HG03135 (cell line): ENCODE measurements at regions not wholly inside any gene's neighbourhood (a gene's known extent, or its start where the extent isn't known, plus 50 kb on each side); places are given as distances from the start of the nearest gene placed in this dataset.

Source experiments
- ATAC-seq: cut with Tn5 transposase; IDR thresholded peaks from one replicate; pipeline ENCODE4 v1.9.1; 2021; ENCODE audit warnings: mild to moderate bottlenecking, moderate library complexity; ENCODE audit not compliant: unreplicated experiment

DNA sequence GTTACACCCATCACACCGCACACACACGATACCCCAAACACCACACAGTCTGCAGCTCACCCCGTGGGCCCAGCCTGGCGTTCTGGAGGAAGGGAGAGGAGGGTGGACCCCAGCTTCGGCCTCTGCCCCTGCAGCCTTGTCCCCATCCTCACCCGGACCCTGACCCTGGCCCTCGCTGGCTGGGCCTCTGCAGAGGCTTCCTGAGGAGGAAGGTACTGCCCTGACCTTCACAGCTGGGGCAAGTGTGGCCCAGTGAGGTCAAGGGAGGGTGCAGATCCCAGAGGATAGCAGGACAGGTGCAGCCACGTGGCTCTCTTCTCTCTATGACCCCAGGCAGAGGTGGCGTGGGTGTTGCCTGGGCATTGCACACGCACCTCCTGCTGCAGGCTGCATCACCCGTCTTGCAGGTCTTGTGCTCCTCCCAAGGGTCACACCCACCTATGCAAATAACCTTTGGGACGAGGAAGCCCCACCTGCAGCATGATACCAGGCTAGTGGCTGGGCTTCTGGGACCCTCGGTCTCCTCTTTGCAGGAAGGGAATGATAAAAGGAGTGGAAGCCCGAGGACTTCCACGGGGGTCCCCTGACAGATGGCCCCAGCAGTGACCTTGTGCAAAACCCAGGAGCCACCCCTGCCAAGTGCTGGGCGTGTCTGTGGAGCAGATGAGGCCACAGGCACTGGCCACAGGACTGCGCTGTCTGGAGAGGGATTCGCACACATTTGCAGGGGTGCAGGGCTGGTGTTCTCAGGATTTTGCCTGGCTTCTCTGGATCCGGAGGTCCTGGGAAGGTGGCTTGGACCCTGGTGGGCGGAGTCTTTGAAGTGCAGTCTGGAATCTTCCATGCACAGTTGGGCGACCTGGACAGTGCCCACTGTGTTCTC, 1241.5 kb downstream of the BRD1 start:
- no peak for ATAC-seq

DNA sequence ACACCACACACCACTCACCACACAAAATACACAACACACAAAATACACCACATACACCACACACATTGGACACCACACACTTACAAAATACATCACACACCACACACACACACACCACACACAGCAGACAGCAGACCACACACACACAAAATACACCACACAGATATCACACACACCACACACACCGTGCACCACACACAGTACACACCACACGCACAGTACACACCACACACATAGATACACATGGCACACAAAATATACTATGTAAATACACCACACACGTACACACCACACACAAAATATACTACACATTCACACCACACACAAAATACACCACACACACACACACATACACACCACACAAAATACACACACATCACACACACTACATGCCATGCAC, 1243.5 kb downstream of the BRD1 start:
- no peak for ATAC-seq

DNA sequence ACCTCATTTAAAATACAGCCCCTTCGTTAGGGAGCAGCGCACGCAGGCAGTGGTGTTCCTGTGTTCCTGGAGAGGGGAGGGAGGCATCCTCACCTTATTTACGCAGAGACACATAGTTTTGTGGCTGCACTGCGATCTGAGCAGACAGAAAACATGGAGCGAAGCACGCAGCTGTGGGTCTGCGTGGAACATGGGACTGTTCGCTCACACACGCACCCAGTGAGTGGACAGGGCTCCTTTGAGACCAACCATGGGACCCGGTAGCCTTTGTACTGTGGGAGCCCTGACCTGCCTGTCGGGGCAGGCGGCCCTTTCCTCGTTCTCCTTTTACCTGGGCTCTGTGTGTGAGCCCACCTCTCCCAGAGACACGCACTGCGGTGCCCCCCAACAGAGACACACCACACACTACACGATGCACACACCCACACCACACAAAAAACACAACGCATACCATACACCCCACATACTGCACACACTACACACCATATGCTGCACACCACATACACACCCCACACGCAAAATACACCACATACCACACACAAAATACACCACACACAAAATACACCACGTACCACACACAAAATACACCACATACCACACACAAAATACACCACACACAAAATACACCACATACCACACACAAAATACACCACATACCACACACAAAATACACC, 1245.7 kb downstream of the BRD1 start:
- no peak for ATAC-seq

DNA sequence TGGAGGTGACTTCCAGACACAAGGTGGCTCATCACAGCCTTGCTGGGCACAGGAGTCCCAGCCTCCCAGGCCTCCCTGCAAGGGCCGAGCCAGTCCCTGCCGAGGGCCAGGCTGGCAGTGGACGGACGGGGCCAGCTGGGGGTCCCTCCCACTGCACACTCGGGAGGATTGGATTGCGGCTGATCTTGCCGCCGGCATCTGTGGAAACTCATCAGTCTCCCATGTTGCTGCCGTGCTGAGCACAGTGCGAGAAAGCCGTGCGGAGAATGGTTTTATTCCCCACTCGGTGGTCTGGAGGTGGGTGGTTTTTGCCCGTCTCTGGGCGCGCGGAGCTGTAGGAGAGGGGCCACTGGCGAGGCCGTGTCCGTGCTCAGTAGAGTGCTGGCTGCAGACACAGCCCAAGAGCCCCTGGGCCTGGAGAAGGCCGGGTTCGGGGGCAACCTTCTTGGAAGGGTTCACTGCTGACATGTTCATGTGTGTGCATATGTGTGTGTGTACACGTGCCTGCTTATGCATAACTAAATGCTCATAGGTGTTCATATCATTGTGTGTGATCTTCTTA, 1246.4 kb downstream of the BRD1 start:
- ATAC-seq, result no peak

DNA sequence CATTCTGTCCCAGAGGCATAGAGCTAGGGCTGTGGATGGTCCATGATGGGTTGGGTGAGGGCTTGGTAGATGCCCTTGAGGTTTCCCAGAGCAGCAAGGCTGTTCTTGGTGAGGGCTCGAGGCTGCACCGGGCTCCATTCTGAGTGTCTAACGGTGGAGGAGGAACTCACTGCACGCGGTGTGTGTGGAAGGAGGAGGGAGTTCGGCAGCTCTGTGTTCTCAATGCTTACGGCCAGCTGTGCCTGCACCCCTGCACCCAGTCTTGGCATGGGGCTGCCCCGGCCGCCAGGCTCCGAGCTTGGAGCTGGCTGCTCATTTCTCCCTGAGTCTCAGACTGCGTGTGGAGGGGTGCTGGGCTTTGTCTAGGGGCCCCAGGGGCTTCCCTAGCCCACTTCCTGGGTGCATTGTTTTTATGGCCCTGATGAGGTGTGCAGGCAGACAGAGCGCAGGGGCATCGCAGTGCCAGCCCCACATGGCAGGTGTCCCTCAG, 1247.1 kb downstream of the BRD1 start:
- ATAC-seq, result no peak

DNA sequence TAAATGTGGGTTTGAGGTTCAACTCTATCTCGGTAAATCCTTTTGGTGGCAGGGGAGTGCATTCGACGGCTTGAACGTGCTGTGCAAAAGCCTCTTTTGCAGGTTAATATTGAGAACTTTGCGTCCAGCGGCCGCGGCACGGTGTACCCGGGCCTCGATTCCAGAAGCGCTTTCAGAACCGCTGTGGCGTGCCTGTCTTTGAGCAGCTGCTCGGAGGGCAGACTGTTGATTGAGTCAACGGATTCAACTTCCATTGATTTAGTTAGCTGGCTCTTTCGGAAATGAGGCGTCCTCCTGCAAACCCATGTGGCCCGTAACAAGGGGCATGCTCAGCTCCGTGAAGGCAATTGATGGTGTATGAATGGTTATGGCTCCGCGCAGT, 1247.8 kb downstream of the BRD1 start:
- ATAC-seq, result no peak

DNA sequence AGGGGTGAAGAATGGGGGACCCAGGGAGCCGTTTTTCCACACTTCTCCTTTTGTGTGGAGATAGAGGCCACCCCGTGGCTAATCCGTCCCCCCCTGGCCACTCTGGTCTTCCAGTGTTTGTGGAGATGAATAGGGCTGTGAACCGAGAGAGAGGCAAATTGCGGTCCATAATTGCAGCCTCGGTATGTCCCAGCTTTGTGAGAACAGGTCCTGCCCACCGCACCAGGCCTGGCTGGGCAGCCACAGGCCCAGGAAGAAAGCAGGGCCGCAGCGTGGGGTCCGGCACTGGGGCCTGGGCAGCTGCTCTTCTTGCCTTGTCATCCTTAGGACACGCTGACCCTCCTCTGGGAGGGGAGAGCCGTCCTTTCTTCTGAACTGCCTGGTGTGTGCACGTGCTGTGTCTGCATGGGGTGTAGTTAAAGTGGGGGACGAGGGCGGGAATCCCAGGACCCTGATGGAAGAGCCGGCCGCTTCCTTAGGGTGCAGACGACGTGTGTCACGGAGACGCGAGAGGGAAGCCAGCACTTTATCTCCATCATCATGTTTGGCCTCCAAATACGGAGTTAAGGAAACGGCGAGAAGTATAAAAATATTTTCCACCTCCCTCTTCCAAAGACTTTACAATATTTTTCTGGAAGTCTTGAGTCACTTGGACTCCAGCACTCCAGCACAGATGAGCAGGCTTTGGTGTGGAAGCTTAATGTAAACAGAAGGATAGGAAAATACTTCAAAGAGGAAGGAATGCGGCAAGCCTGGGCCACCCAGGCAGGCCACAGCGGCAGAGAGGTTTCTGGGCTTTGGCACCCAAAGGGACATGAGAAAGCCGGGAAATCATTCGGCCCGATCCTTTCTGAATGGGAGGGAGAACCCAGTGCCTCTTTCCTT, 1248.4 kb downstream of the BRD1 start:
- ATAC-seq, result no peak

DNA sequence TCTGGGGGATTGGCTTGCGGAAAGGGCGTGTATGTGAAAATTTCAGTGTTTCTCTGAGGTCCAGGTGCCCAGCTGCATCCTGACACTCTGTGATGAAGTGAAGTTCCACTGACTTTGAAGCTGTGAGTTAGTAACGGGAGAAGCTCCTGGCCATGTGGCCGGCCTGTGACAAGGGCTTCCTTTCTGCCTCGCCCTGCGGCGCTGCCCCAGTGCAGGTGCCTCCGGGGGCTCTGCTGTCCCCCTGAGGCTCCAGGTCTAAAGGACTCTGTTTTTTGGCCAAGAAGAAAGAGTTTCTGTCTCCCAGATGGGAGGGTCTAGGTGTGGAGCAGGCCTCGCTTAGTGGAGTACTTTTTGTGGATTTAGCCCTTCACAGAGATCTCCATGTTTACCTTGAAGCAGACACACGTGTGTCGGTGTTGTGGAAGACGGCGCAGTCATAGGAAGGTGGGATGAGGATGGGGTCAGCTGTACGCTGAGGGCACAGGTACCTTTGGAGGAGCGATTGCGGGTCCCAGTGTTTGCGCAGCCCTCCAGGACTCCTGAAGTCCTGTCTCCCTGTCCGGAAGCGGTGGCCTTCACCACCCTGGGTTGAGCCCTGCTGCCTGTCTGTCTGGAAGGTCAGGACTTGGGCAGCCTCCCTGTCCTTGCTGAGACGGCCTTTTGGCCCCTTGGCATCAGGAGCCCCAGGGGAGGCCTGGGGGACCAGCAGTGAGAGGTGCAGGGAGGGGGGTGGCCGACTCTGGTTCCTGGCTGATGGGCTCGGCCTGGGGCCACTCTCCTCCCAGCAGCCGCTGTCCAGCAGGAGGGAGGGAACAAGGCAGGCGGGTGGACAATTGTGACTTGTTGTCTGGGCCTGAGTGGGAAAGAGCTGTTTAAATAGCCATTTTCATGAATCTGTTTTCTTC, 1249.3 kb downstream of the BRD1 start:
- ATAC-seq, result no peak

DNA sequence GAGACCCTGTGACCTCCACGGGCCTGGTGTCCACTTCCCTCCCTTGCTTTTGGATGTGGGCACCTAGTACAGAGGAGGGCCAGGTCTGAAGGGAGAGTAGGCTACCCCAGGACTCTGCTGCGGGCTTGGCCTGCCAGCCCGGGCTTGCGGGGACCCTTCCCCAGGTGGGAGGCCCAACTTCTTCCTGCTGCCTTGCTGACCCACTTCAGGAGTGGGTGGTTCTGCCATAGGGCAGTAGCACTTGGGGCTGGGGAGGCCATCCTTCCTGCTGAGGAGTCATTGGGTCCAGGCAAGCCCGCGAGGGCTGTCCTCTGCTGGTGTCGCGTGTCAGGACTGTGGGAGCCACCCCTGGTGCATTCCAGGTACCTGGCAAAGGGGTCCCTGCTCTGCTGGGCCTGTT, 1250.0 kb downstream of the BRD1 start:
- ATAC-seq, result no peak

DNA sequence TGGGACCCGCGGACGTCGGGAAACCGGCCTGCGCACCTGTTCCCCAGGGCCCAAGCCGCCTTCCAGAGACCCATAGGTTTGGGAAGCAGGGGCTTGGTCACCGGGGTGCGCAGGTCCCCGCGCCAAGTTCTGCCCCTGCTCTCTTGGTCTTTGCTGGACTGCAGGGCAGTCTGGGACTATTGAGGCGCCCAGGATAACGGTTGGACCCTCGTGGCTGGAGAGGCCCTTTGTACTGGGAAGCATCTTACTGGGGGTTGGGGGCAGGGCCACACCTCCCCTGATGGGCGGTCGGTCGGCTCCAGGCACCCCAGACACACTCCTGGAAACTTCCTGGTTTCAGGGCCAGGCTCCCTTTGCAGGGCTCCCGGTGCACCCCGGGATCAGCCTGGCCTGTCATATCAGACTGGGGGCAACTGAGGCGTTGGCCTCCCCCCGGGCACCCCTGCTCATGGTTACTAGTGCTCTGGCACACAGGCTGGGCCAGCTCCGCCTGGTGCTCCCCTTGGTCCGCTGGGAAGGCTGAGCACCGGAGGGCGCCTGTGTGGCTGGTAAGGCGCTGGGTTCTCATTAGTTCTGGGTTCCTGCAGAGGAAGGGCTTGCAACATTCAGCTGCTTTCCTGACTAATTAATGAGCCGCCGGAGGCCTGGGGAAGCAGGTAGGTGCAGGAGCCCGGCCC, 1250.5 kb downstream of the BRD1 start:
- ATAC-seq, result no peak

DNA sequence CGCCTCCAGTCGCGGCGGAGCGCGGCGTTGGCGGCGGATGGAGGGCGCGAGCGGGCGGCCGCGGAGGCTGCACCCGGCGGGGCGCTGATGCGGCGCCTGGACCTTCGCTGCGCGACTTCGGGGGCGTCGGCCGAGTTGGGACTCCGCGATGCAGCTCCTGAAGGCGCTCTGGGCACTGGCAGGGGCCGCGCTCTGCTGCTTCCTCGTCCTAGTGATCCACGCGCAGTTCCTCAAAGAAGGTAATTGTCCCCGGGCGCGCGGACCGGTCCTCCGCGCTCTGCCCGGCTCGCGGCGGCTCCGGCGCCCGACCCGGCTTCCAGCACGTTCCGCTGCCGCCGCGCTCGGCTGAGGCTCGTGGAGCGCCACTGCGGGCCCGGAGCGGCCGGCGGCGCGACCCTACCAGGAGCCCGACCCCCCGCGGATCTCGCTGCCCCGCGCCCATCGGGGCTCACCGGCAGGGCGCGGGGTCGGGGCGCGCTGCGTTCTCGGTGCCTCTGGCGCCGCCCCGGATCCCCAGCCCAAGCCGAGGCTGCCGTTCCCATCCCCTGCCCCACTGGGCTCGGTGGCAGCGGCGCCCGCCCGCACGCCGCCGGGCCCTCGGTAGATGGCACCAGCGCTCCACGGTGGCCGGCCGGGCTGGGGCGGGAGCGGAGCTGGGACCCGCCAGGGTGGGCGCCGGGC, 1251.2 kb downstream of the BRD1 start:
- ATAC-seq, result no peak

DNA sequence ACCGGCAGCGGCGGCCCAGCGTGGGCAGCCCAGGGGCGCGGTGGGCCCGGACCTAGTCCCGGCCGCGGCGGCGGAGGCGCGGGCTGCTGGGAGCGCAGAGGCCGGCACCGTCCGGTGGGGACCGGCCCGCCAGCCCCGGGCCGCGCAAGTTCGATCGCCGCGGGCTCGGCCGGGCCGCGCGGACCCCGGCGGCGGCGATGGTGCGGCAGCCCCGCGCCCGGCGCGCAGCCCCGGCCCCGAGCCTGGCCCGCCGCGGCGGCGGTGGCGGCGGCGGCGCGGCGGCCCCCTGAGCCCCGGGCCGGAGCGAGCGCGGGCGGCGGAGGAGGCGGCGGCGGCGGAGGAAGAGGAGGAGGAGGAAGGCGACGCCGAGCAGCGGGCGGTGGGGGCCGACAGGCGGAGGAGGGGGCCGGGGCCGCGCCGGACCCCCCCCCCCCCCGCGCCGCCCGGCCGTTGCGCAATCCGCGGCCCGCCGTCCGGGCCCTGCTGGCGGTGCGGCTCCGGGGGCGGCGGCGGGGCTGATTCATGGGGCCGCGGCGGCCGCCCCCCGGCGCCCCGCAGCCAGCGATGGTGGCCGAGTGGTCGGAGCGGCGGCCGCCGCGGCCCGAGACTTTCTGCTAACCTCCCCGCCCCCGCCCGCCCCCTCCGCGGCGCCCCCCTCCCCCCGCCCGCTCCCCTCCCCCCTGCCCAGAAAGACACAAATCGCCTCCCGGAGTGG, 1251.9 kb downstream of the BRD1 start:
- ATAC-seq, result no peak

DNA sequence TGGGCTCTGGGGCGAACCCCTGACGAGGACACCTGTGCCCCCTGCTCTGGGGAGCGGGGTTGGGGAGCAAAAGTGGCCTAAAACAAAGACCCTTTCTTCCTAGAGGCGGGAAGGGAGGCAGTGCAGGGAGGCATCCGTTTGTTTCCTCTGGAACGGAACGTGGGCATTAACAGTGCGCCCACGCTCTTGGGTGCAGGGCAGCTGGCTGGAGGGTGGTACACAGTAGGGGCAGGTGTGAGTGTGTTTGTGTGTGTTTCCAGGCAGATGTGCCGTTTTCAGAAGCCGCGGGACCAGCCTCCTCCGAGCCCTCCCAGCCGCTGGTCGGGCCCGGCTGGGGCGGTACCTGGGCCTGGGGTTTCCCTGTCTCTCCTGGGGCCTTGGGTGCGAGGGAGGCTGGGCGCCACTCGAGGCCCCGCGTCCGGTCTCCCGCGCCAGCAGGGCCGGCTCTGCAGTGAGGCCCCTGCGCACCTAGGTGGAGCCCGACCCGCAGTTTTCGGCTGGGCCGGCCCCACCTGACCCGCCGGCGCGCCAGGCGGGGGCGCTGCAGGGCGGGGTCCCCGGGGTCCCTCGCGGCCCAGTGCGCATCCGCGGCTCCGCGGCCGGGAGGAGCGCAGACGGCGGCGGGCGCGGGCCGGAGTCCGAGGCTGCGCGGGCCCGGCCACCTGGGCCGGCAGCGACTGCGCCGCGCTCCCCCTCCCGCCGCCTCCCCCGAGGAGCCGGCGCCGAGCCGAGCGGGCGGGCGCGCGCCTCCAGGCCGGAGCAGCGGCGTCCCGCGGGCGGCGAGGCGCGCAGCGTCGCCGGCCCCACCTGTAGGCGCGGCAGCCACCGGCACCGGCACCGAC, 1252.7 kb downstream of the BRD1 start:
- ATAC-seq, result no peak

DNA sequence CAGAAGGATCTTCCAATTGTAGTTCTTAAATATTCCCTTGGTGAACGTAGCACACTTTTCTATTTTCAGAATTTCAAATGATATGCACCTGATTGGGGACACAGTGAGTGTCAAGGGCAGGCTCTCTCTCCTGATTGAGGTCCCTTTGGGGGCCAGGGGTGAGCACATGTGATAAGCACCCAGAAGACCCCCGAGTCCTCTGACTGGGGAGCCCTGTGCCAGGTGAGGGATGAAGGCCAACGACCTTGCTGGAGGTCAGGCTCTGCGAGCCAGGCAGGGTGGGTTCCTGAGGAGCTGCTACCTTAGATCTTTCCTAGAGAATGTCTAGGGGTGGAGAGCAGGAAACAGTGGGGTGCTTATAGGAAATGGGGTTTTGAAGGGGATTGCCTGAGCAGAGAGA, 1253.9 kb downstream of the BRD1 start:
- ATAC-seq, result no peak

DNA sequence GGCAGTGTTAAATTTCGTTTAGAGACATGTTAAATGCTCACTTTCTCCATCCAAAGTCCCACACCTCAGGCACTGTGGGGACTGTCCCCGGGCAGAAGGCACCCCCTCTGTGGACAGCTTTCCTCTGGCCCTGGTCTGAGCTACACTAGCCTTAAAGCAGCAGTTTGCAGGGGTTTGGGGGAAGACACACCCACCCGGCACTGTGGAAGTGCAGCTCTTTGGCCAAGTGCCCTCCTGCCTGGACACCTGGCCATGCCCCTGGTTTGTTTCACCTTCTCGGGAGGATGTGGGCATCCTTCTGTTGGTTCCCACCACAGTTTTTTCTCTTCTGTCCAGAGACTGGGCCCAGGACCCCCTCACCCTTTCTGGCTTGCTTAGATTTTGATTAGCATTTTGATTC, 1254.7 kb downstream of the BRD1 start:
- ATAC-seq, result no peak

DNA sequence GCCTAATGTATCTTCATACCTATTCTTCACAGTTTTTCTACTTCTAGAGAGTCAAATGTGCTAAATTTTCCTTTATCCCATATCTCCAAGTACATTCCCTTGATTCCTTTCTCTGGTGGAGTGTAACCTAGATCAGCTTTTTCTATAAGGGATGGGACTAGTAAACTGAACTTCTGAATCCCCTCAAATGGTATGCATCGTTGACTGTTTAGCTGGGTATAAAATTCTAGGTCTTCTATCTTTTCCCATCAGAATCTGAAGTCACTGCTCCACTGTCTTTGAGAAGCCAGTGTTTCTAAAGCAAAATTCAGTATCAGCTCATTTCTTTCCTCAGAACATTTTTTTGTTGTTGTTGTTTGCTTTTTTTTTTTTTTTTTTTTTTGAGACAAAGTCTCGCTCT, 1256.8 kb downstream of the BRD1 start:
- ATAC-seq, result no peak

DNA sequence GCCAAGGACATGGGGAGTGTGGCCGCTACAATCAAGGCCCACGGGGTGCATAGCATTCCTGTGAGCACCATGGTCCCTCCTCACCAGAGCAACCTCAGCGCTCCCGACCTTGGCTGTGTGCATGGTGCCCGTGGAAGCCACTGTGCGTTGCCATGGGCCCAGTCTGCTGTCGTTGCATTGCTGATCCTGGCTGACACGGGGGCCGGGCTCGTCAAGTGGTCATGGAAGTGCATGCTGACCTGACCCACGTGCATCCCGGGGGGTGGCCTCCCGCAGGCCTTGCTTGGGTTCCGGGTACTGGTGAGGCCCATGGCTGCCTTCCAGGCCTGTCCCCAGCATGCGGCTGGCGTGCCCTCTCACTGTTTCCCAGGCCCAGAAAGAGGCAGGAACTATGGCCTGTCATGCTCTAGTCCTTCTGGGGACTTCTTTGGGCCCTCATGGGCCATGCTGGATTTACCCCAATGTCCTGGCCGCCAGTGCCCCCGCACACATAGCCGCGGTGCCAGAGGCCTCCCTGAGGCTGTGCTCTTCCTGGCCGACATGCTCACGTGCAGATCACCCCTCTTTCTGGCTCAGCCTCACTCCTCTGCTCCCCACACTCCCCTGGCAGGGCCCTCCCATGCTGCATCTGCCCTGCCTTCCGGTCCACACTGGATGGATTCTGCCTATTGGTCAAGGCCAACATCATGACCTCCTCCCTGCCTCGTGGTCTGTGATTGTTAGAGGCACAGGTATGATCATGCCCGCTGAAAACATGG, 1258.0 kb downstream of the BRD1 start:
- ATAC-seq, result no peak
